GM18499 (cell line): ENCODE measurements at regions not wholly inside any gene's neighbourhood (a gene's known extent, or its start where the extent isn't known, plus 50 kb on each side); places are given as distances from the start of the nearest gene placed in this dataset.
A peak's percentile ranks its signal among the peaks of the same experiment; 100 is the strongest.

Source experiments
- ATAC-seq: cut with Tn5 transposase; IDR thresholded peaks from one replicate; pipeline ENCODE4 v1.9.1; 2021; ENCODE audit warnings: moderate number of reproducible peaks; ENCODE audit not compliant: insufficient read depth, unreplicated experiment

- no peak for ATAC-seq
Measured at GRCh38 chr3:153311541-153311940, 149.5 kb downstream of the RAP2B start.

GRCh38 chr3:153313302-153313965 is 151.4 kb downstream of the RAP2B start:
- ATAC-seq, result no peak

GRCh38 chr3:153314038-153314437 is 152.0 kb downstream of the RAP2B start:
- no peak for ATAC-seq

GRCh38 chr3:153315781-153316180 is 153.8 kb downstream of the RAP2B start:
- ATAC-seq, result no peak

- ATAC-seq, result no peak
Measured at GRCh38 chr3:153319705-153320554, 157.9 kb downstream of the RAP2B start.

- no peak for ATAC-seq
Measured at GRCh38 chr3:153320585-153321128, 158.6 kb downstream of the RAP2B start.

- no peak for ATAC-seq
Measured at GRCh38 chr3:153328690-153329089, 166.7 kb downstream of the RAP2B start.

GRCh38 chr3:153330901-153331300 is 168.9 kb downstream of the RAP2B start:
- ATAC-seq, result no peak

- no peak for ATAC-seq
Measured at GRCh38 chr3:153331676-153332075, 169.7 kb downstream of the RAP2B start.

- no peak for ATAC-seq
Measured at GRCh38 chr3:153334558-153334957, 172.5 kb downstream of the RAP2B start.

GRCh38 chr3:153337369-153337768 is 175.3 kb downstream of the RAP2B start:
- no peak for ATAC-seq

- no peak for ATAC-seq
Measured at GRCh38 chr3:153338487-153338886, 176.5 kb downstream of the RAP2B start.

GRCh38 chr3:153339065-153339464 is 177.0 kb downstream of the RAP2B start:
- ATAC-seq, result no peak

GRCh38 chr3:153343988-153344782 is 182.2 kb downstream of the RAP2B start:
- no peak for ATAC-seq

- no peak for ATAC-seq
Measured at GRCh38 chr3:153348457-153349107, 186.6 kb downstream of the RAP2B start.

GRCh38 chr3:153349108-153349499 is 187.1 kb downstream of the RAP2B start:
- peak; percentile 97 for ATAC-seq

- no peak for ATAC-seq
Measured at GRCh38 chr3:153350420-153350819, 188.4 kb downstream of the RAP2B start.

- ATAC-seq, result no peak
Measured at GRCh38 chr3:153354641-153355040, 192.6 kb downstream of the RAP2B start.

- ATAC-seq, result no peak
Measured at GRCh38 chr3:153355559-153355958, 193.5 kb downstream of the RAP2B start.

- no peak for ATAC-seq
Measured at GRCh38 chr3:153356908-153357307, 194.9 kb downstream of the RAP2B start.
